ENCODE measurements at regions not wholly inside any gene's neighbourhood (a gene's known extent, or its start where the extent isn't known, plus 50 kb on each side); places are given as distances from the start of the nearest gene placed in this dataset.

DNA sequence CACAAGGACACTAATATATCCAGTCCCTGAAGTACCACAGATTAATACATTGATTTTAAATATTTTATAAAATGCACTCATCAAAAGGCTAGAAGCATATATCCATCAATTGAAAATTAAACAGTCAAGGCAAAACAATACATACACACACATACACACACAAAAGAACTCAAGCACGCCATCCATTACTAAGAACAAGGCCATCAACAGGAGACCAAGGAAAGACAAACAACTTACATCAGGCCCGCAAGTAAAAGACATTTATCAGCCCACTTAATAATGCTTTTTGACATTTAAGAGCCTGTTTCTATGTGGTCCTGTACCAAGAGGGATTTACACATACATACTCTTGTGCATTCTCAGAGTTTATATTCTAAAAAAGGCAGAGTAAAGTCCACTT, 50.0 kb upstream of the ZNF827 start:
- no peak for FAIRE-seq
- WGBS, 2 experiments (ENCODE audit: extremely low coverage in 1 of 2, insufficient coverage in 1 of 2, insufficient read length in 1 of 2, insufficient replicate concordance in 2 of 2, low coverage in 1 of 2, low lambda C conversion rate in 2 of 2, missing lambda C conversion rate in 1 of 2), result 91% methylated on average over 2 of the region's 2 CpGs; no CpG with 5 or more reads in 1 of the 2 experiments
- CTCF ChIA-PET (ENCODE audit: partially characterized antibody), result no interaction called here
- TF ChIP-seq EZH2 (IDR thresholded peaks at IDR 0.05; ENCODE audit: low read depth, low read length, severe bottlenecking) (no peak), E2F6 (IDR thresholded peaks at IDR 0.05) (no peak), SRF (IDR thresholded peaks at IDR 0.05; ENCODE audit: low read depth, low read length) (no peak), POLR2A (IDR thresholded peaks at IDR 0.05; ENCODE audit: control extremely low read depth in 1 of 2, low read depth in 2 of 2, low read length in 2 of 2) (no peak), MAFK (IDR thresholded peaks at IDR 0.05; ENCODE audit: low read depth, low read length) (no peak), RXRA (IDR thresholded peaks at IDR 0.05; ENCODE audit: insufficient read depth, low read depth, low read length) (no peak), TBP (IDR thresholded peaks at IDR 0.05; ENCODE audit: low read depth, low read length) (no peak), KDM1A (IDR thresholded peaks at IDR 0.05; ENCODE audit: borderline replicate concordance, low read length) (no peak), YY1 (IDR thresholded peaks at IDR 0.05; ENCODE audit: low read depth, low read length) (no peak), BACH1 (IDR thresholded peaks at IDR 0.05; ENCODE audit: low read length) (no peak), RAD21 (IDR thresholded peaks at IDR 0.05 in 1 of 2, conservative IDR thresholded peaks at IDR 0.05 in 1 of 2; ENCODE audit: low read depth in 2 of 2, low read length in 2 of 2) (no peak), CBX8 (IDR thresholded peaks at IDR 0.05; ENCODE audit: borderline replicate concordance, low read depth, low read length) (no peak), GTF2F1 (IDR thresholded peaks at IDR 0.05; ENCODE audit: borderline replicate concordance, low read depth, low read length) (no peak), SIN3A (conservative IDR thresholded peaks at IDR 0.05 in 1 of 2, IDR thresholded peaks at IDR 0.05 in 1 of 2; ENCODE audit: low read depth in 1 of 2, low read length in 2 of 2) (no peak), RFX5 (IDR thresholded peaks at IDR 0.05; ENCODE audit: borderline replicate concordance, low read depth, low read length) (no peak)

More for the DNA sequence above, 50.0 kb upstream of the ZNF827 start:
- Histone ChIP-seq H4K91ac (replicated peaks; ENCODE audit: insufficient read length, low read length) (no peak overlapping the region), H3K4me1 (replicated peaks in 1 of 4; ENCODE audit: control insufficient read depth in 3 of 4, insufficient read depth in 4 of 4, low read length in 3 of 4) (peaks cover 0 to 2% (median 0%) of the 10 kb centered on the region in 4 experiments; a peak in 2 of 7 replicates), H3K14ac (ENCODE audit: insufficient read length) (no peak overlapping the region), H3K9me3 (ENCODE audit: insufficient read depth in 2 of 2, low read depth in 1 of 2, low read length in 1 of 2) (no peaks in the 10 kb centered on the region), H4K5ac (ENCODE audit: insufficient read length, low read depth, low read length) (no peak overlapping the region), H2AFZ (ENCODE audit: low read length) (no peak overlapping the region), H3K4ac (replicated peaks; ENCODE audit: insufficient read length, low read depth, low read length) (no peak overlapping the region), H3K56ac (replicated peaks; ENCODE audit: insufficient read length, low read depth, low read length) (no peak overlapping the region), H3K9ac (replicated peaks in 1 of 4; ENCODE audit: extremely low read depth in 1 of 4, low read depth in 3 of 4, low read length in 3 of 4) (no peak overlapping the region), H3K79me1 (ENCODE audit: low read depth, low read length) (no peaks in the 10 kb centered on the region), H2BK12ac (ENCODE audit: low read depth, low read length) (no peak overlapping the region), H4K8ac (ENCODE audit: extremely low read depth, insufficient read depth, low read length) (no peak overlapping the region), H3K4me3 (ENCODE audit: extremely low read depth in 1 of 4, insufficient read depth in 2 of 4, low read depth in 3 of 4, low read length in 4 of 4) (no peak overlapping the region), H2BK15ac (ENCODE audit: low read length) (no peak overlapping the region), H3K27ac (ENCODE audit: low read depth, low read length) (no peak overlapping the region), H4K20me1 (replicated peaks in 1 of 2; ENCODE audit: control insufficient read depth in 1 of 2, insufficient read depth in 2 of 2, low read length in 2 of 2) (no peaks in the 10 kb centered on the region), H2AK5ac (ENCODE audit: low read depth, low read length) (no peak overlapping the region), H3K4me2 (ENCODE audit: insufficient read depth in 1 of 2, low read depth in 2 of 2, low read length in 2 of 2) (no peak overlapping the region), H3K23ac (ENCODE audit: insufficient read length) (no peak overlapping the region), H2BK120ac (replicated peaks; ENCODE audit: low read depth, low read length) (no peak overlapping the region), H3K18ac (ENCODE audit: extremely low read depth, low read length) (no peak overlapping the region), H3K23me2 (ENCODE audit: low read depth, low read length) (no peaks in the 10 kb centered on the region), H2BK20ac (ENCODE audit: low read length) (no peak overlapping the region), H2BK5ac (ENCODE audit: low read depth, low read length) (no peak overlapping the region), H3K79me2 (ENCODE audit: control insufficient read depth in 1 of 2, insufficient read depth in 2 of 2, low read length in 2 of 2) (no peaks in the 10 kb centered on the region), H3K36me3 (ENCODE audit: control insufficient read depth in 2 of 4, insufficient read depth in 4 of 4, low read length in 3 of 4) (no peaks in the 10 kb centered on the region), H3K27me3 (replicated peaks in 1 of 4; ENCODE audit: control insufficient read depth in 3 of 4, extremely low read depth in 1 of 4, insufficient read depth in 3 of 4, low read length in 3 of 4) (no peaks in the 10 kb centered on the region)
- DNase-seq (ENCODE audit: low read depth in 1 of 2, low spot score in 2 of 2), result no peak
- POLR2A ChIA-PET (ENCODE audit: partially characterized antibody), result no interaction called here

Measured in H1 (cell line).